SK-N-SH treated with all-trans-retinoic acid at 6 μM for 48 hours (cell line): ENCODE measurements at regions not wholly inside any gene's neighbourhood (a gene's known extent, or its start where the extent isn't known, plus 50 kb on each side); places are given as distances from the start of the nearest gene placed in this dataset.

Experiments used
- ARNTL ChIP-seq: fragments of 450-650 bp; formaldehyde crosslinking; IDR thresholded peaks from 2 replicates; pipeline ENCODE4 v1.5.0; 2020; ENCODE audit warnings: low read depth, mild to moderate bottlenecking, moderate library complexity, borderline replicate concordance
- CSDC2 ChIP-seq: fragments of 250-450 bp; sonication (Bioruptor Pico); IDR thresholded peaks from 2 replicates; pipeline ENCODE4 v1.5.0; 2020; ENCODE audit warnings: mild to moderate bottlenecking, moderate library complexity
- GLIS3 ChIP-seq: fragments of 250-450 bp; sonication (Bioruptor Pico); IDR thresholded peaks from 2 replicates; pipeline ENCODE4 v1.5.0; 2020; ENCODE audit warnings: mild to moderate bottlenecking, moderate library complexity
- OSR1 ChIP-seq: fragments of 250-450 bp; sonication (Bioruptor Pico); IDR thresholded peaks from 2 replicates; pipeline ENCODE4 v1.8.0; 2022; ENCODE audit warnings: moderate library complexity, mild to moderate bottlenecking, inconsistent platforms
- TOX ChIP-seq: fragments of 250-450 bp; sonication (Bioruptor Pico); IDR thresholded peaks from 2 replicates; pipeline ENCODE4 v1.8.0; 2021; ENCODE audit warnings: mild to moderate bottlenecking, moderate library complexity, borderline replicate concordance
- ZFP3 ChIP-seq: fragments of 250-450 bp; sonication (Bioruptor Pico); IDR thresholded peaks from 2 replicates; pipeline ENCODE4 v1.5.0; 2020; ENCODE audit warnings: mild to moderate bottlenecking, moderate library complexity
- ZNF565 ChIP-seq: fragments of 450-650 bp; formaldehyde crosslinking; conservative IDR thresholded peaks from 2 replicates; pipeline ENCODE4 v1.5.0; 2020; ENCODE audit warnings: low read depth, mild to moderate bottlenecking, moderate library complexity
- ZNF8 ChIP-seq: fragments of 450-650 bp; formaldehyde crosslinking; IDR thresholded peaks from 2 replicates; pipeline ENCODE4 v1.5.0; 2020; ENCODE audit warnings: mild to moderate bottlenecking, moderate library complexity
- TF ChIP-seq, protein P1 (sequence below): fragments of 250-450 bp; sonication (Bioruptor Pico); IDR thresholded peaks from 2 replicates; pipeline ENCODE4 v1.8.0; 2020; ENCODE audit warnings: mild to moderate bottlenecking, moderate library complexity, borderline replicate concordance
- TF ChIP-seq, protein P2 (sequence below): fragments of 250-450 bp; sonication (Bioruptor Pico); IDR thresholded peaks from 2 replicates; pipeline ENCODE4 v1.5.1; 2020; ENCODE audit warnings: low read depth, mild to moderate bottlenecking, moderate library complexity

DNA sequence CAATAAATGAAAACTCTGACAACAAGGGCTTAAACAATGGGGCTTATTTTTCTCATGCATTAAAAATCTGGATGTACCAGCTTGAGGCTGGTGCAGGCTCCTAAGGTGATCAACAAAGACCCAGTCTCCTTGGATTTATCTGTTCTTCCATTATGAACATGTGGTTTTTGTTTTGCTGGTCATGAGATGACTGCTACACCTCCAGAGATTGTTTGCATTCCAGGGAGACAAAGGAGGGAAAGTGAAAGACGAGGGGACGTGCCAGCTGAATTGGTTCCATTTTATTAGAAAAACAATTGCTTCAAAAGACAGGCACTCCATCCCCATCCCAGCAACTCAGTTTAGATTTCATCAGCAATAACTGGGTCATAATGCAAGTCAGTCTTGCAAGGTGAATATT is 90.9 kb upstream of the KCNK1 start:
- TF ChIP-seq, protein P1, sequence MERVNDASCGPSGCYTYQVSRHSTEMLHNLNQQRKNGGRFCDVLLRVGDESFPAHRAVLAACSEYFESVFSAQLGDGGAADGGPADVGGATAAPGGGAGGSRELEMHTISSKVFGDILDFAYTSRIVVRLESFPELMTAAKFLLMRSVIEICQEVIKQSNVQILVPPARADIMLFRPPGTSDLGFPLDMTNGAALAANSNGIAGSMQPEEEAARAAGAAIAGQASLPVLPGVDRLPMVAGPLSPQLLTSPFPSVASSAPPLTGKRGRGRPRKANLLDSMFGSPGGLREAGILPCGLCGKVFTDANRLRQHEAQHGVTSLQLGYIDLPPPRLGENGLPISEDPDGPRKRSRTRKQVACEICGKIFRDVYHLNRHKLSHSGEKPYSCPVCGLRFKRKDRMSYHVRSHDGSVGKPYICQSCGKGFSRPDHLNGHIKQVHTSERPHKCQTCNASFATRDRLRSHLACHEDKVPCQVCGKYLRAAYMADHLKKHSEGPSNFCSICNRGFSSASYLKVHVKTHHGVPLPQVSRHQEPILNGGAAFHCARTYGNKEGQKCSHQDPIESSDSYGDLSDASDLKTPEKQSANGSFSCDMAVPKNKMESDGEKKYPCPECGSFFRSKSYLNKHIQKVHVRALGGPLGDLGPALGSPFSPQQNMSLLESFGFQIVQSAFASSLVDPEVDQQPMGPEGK (CRISPR knock-in tag) = no peak
- TF ChIP-seq ARNTL (CRISPR knock-in tag) = no peak
- no peak for TF ChIP-seq GLIS3 (CRISPR knock-in tag)
- TF ChIP-seq, protein P2, sequence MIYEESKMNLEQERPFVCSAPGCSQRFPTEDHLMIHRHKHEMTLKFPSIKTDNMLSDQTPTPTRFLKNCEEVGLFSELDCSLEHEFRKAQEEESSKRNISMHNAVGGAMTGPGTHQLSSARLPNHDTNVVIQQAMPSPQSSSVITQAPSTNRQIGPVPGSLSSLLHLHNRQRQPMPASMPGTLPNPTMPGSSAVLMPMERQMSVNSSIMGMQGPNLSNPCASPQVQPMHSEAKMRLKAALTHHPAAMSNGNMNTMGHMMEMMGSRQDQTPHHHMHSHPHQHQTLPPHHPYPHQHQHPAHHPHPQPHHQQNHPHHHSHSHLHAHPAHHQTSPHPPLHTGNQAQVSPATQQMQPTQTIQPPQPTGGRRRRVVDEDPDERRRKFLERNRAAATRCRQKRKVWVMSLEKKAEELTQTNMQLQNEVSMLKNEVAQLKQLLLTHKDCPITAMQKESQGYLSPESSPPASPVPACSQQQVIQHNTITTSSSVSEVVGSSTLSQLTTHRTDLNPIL (CRISPR knock-in tag) = no peak
- TF ChIP-seq OSR1 (CRISPR knock-in tag) = no peak
- no peak for TF ChIP-seq ZFP3 (CRISPR knock-in tag)
- TF ChIP-seq TOX (CRISPR knock-in tag) = no peak
- no peak for TF ChIP-seq ZNF8 (CRISPR knock-in tag)
- no peak for TF ChIP-seq CSDC2 (CRISPR knock-in tag)
- no peak for TF ChIP-seq ZNF565 (CRISPR knock-in tag)
